ENCODE measurements at regions not wholly inside any gene's neighbourhood (a gene's known extent, or its start where the extent isn't known, plus 50 kb on each side); places are given as distances from the start of the nearest gene placed in this dataset.

DNA sequence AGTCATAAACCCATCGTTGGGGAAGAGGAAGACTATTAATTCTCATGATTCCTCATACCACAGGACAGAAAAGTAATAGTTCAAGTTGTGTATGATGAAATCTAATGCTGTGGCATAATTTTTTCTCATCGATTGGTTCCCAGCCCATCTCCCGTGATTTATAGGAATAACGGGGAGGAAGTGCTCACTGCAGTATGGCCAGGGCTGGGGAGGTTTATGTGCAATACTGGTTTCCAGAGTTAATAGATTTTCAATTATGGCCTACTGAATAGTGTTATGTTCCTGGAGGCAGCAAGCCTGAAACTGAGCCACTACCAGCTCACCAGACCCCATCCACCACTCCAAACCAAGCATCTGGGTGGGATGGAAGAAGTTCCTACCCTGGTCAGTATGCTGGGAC, 147.1 kb upstream of the NCAM1 start:
- DNase-seq (no peak), ATAC-seq (ENCODE audit: low read depth in 2 of 2) (no peak)
- Mint-ChIP-seq H3K27ac (no peak overlapping the region), H3K4me1 (no peaks in the 10 kb centered on the region), H3K36me3 (no peaks in the 10 kb centered on the region), H3K27me3 (peaks cover 0 to 3% (median 0%) of the 10 kb centered on the region in 3 donors), H3K9me3 (peaks cover 2 to 15% (median 8%) of the 10 kb centered on the region in 7 donors), H3K4me3 (no peak overlapping the region)

DNA sequence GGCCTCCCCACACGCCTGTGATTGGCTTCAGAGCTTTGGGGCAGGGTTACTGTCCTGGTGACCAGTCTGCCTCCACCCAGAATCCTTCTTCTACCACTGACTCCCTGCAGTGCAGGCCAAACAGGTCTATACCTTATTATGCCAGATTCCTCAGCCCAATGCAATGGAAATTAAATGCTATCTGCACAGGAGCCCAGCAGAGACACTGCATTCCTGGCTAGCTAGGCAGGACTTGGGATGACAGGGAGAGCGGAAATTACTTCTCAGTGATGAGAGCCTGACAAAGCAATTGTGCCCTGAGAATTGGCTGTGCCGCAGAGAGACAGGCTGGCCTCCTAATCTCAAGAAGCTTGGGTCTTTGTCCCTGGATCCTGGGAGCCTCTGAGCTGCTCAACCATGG, 143.8 kb upstream of the NCAM1 start:
- DNase-seq (no peak), ATAC-seq (ENCODE audit: low read depth in 2 of 2) (no peak)
- H3K27ac Mint-ChIP-seq: no peak overlapping the region
- peaks cover 0 to 3% (median 0%) of the 10 kb centered on the region in 3 donors for H3K27me3 Mint-ChIP-seq
- no peaks in the 10 kb centered on the region for H3K4me1 Mint-ChIP-seq
- no peak overlapping the region for H3K4me3 Mint-ChIP-seq
- H3K9me3 Mint-ChIP-seq: peaks cover 2 to 14% (median 2%) of the 10 kb centered on the region in 7 donors
- H3K36me3 Mint-ChIP-seq: no peaks in the 10 kb centered on the region

DNA sequence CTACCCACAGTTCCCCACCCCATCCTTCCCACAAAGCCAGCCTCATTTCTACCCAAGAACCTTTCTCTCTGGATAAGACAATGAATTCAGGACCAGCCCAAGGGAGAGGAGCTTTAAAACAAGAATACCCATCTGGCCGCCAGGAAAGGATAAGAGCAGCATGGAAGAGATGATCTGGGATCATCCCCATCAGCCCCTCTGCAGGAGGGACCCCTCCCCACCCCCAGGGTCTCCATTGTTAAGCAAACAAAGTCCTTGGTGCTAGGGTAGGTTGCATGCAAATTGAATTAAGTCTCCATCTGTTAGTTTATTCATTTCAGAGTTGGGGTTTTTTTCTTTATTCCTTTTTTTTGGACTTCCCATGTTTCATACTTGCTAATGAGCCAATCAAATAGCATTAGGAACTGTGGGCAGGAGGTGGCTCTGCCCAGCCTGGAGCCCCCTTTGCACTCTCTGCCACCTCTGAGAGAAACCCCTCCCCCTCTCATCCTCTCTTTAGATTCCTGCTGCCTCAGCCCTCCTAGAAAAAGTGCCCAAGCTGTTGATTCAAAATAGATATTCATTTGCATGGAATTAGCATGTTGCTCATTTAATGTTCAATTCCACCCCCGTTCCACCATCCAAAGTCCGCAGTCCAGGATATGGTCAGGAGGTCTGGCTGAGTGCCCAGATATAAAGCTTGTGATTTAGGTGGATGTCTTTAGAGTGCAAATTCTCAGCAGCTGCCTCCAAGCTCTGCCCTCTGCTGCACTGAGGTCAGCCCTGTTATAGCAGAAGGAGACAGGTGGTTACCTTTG, 138.5 kb upstream of the NCAM1 start:
- Mint-ChIP-seq H3K4me1 (no peaks in the 10 kb centered on the region), H3K9me3 (peaks cover 0 to 6% (median 2%) of the 10 kb centered on the region in 7 donors), H3K27me3 (peaks cover 0 to 3% (median 0%) of the 10 kb centered on the region in 3 donors), H3K4me3 (no peak overlapping the region), H3K27ac (no peak overlapping the region), H3K36me3 (no peaks in the 10 kb centered on the region)
- no peak for DNase-seq
- ATAC-seq (ENCODE audit: low read depth in 2 of 2): no peak

DNA sequence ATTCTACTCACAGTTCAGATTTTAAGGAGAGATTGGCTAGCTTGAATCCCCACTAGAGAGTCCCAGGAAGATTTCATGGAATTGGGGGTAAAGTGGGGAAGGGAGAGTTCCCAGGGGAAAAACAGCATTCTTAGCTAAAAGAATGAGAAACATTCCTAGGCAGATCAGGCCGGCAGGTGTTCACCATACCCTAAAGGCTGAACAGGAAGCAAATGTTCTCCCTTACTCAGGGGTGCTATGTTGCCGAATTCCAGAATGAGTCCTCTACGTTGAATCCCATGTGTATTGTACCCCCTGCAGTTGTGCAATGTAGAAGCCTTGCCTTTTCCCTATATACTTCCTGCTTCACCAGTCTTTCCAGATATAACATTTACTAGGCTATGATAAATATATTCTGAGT, 135.2 kb upstream of the NCAM1 start:
- H3K36me3 Mint-ChIP-seq: no peaks in the 10 kb centered on the region
- ATAC-seq (ENCODE audit: low read depth in 2 of 2) (no peak), DNase-seq (no peak)
- H3K9me3 Mint-ChIP-seq: peaks cover 0 to 9% (median 4%) of the 10 kb centered on the region in 7 donors
- peaks cover 0 to 3% (median 0%) of the 10 kb centered on the region in 3 donors for H3K27me3 Mint-ChIP-seq
- no peaks in the 10 kb centered on the region for H3K4me1 Mint-ChIP-seq
- H3K4me3 Mint-ChIP-seq: no peak overlapping the region
- H3K27ac Mint-ChIP-seq: no peak overlapping the region

DNA sequence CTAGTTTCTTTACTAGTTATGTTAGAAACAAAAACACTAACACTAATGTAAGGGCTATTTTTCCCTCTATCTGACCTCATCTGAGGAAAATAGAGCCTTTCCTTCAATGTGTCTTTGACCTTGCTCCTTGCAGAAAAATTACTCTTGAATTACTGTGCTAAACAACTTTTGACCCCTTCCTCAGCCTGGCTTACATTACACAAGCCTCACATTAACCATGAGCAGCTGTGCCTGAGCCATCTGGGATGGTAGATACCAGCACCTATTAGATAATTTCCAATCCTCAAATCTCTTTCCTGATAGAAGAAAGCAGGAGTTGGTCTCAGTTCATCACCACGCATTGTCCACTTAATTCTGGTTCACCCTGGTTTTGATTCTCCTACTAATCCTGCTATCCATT, 134.4 kb upstream of the NCAM1 start:
- ATAC-seq (ENCODE audit: low read depth in 2 of 2) (no peak), DNase-seq (no peak)
- Mint-ChIP-seq H3K4me3 (no peak overlapping the region), H3K36me3 (no peaks in the 10 kb centered on the region), H3K9me3 (peaks cover 0 to 9% (median 4%) of the 10 kb centered on the region in 7 donors), H3K27ac (no peak overlapping the region), H3K4me1 (no peaks in the 10 kb centered on the region), H3K27me3 (peaks cover 0 to 3% (median 0%) of the 10 kb centered on the region in 3 donors)

DNA sequence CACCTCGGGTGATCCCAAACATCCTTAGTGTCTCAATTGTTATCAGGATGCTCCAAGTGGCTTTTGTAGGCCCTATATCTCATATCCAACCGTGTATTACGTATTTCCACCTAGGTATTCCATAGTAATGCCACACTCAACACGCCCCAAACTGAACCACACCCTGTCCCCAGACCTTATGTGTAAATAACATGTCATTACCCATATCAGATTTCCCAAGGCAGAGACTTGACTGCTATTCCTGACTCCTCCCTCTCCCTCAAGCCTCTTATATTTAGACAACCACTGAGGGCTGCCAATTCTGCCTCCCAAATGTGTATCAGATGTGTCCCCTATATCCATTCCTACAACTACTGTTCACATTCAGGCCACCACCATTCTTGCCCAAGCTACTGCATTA, 132.8 kb upstream of the NCAM1 start:
- H3K9me3 Mint-ChIP-seq: peaks cover 0 to 8% (median 4%) of the 10 kb centered on the region in 7 donors
- no peak overlapping the region for H3K27ac Mint-ChIP-seq
- H3K27me3 Mint-ChIP-seq: peaks cover 0 to 3% (median 0%) of the 10 kb centered on the region in 3 donors
- no peak for DNase-seq
- no peak overlapping the region for H3K4me3 Mint-ChIP-seq
- H3K36me3 Mint-ChIP-seq: no peaks in the 10 kb centered on the region
- no peak for ATAC-seq (ENCODE audit: low read depth in 2 of 2)
- H3K4me1 Mint-ChIP-seq: no peaks in the 10 kb centered on the region

DNA sequence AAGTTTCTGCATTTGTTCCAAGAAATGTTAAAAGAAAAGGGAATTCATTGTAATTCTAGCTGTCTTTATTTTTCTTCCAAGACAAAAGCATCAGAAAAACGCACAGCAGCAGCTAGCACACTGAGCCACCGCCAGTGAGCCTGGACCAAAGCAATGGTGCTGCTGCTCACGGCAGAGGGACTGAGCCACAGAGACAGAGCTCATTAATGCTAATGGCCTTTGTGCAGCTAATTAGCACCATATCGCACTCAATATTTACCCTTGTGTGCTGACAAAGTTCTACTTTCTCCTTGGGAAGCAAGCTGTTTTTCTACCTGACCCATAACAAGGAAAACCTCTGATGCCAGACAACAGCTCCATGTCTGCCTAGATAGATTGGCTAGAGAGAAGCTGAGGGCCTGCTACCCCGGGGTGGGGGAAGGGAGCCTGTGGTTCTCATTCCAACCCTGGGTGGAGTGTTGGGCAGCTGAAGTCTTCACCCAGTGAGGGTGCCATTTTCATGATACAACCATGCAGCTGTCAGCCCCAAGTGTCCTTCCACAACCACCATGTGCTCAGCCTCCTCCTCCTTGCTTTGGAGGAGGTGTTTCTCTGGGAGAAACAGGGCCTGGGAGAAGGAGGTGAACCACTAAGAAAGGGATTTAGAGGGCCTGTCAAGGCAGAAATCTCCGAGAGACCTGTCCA, 131.1 kb upstream of the NCAM1 start:
- Mint-ChIP-seq H3K9me3 (peaks cover 0 to 8% (median 5%) of the 10 kb centered on the region in 7 donors), H3K27ac (no peak overlapping the region), H3K4me3 (no peak overlapping the region), H3K4me1 (no peaks in the 10 kb centered on the region), H3K36me3 (no peaks in the 10 kb centered on the region), H3K27me3 (peaks cover 0 to 3% (median 0%) of the 10 kb centered on the region in 3 donors)
- DNase-seq: no peak
- ATAC-seq (ENCODE audit: low read depth in 2 of 2): no peak

DNA sequence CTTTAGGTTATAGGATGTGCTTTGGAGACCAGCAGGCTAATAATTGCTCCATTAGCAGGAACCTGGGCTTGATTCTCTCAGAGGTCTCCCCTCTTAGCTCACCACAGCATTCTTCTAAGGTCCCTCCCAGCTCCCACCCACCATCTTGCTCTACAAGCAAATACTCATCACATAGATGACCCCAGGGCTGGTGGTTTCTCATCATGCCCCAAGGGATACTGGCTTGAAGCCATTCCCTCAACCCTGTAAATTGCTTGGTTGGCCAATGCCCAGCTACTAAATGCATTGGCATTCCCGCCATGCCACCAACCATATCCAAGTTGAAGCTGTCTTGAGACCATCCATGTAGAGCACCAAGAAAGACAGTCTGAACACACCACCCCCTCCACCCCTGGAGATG, 130.2 kb upstream of the NCAM1 start:
- H3K27ac Mint-ChIP-seq: no peak overlapping the region
- DNase-seq (no peak), ATAC-seq (ENCODE audit: low read depth in 2 of 2) (no peak)
- no peaks in the 10 kb centered on the region for H3K4me1 Mint-ChIP-seq
- peaks cover 0 to 8% (median 5%) of the 10 kb centered on the region in 7 donors for H3K9me3 Mint-ChIP-seq
- H3K4me3 Mint-ChIP-seq: no peak overlapping the region
- no peaks in the 10 kb centered on the region for H3K27me3 Mint-ChIP-seq
- no peaks in the 10 kb centered on the region for H3K36me3 Mint-ChIP-seq

DNA sequence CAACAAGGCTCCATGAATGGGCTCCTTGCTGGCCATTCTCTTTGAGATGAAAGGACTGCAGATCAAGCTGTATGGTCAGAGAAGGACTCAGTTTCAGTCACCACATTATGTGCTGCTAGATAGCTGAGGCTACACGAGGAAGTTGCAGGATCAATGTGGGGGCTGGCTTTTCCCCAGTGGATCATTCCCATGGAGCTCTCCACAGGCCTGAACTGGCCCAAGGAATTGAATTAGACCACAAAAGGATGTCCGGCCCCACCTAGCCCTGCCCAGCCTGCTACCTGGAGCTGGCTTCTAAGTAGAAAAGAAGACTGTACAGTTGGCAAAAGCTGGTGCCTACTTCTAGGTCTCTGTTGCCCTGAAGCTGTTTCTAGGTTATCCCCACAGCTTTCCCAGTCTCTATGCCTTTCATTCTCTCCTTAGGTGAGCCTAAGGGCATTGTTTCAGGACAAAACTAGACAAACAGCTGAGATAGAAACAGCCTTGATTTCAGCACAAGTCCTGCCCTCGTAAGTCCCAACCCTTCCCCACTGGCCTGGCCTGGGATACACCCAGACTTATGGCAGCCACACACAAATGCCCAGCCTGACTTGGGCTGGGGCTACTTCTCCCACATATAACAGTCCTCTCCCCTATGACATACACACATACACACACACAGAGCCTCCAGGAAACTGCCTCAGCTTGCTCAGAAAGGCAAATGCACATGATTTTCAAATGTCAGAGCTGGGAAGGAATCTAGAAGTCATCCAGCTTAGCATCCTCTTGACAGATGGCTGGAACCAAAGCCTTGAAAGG, 129.1 kb upstream of the NCAM1 start:
- no peak for ATAC-seq (ENCODE audit: low read depth in 2 of 2)
- H3K4me1 Mint-ChIP-seq: no peaks in the 10 kb centered on the region
- H3K27me3 Mint-ChIP-seq: no peaks in the 10 kb centered on the region
- no peak for DNase-seq
- peak overlapping the region in 1 of 6 donors; percentile 67 for H3K27ac Mint-ChIP-seq
- no peaks in the 10 kb centered on the region for H3K36me3 Mint-ChIP-seq
- peaks cover 0 to 8% (median 5%) of the 10 kb centered on the region in 7 donors for H3K9me3 Mint-ChIP-seq
- no peak overlapping the region for H3K4me3 Mint-ChIP-seq

DNA sequence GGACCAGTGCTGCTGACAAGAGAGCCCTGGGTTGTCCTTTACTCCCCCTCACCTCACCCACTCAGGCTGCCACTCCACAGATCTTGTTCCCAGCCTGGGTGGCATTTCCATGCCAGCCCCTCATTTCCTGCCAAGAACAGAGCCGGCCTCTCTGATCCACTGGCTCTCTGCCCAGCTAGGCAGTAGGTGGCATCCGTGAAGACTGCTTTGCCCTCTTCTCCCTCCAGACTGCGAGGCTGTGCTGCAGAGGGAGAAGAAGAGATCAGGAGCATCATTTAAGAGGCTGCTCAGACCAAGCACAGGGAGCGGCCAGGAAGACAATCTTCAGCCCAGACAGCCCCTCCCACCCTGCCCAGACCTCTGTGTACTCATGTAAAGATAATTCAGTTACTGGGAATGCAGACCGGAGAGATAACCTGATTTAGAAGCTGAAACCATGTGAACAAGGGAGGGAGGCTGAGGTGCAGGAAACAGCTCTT, 126.9 kb upstream of the NCAM1 start:
- no peaks in the 10 kb centered on the region for H3K4me1 Mint-ChIP-seq
- H3K36me3 Mint-ChIP-seq: no peaks in the 10 kb centered on the region
- no peak overlapping the region for H3K27ac Mint-ChIP-seq
- no peaks in the 10 kb centered on the region for H3K27me3 Mint-ChIP-seq
- H3K9me3 Mint-ChIP-seq: peaks cover 0 to 6% (median 0%) of the 10 kb centered on the region in 7 donors
- no peak overlapping the region for H3K4me3 Mint-ChIP-seq
- ATAC-seq (ENCODE audit: low read depth in 2 of 2) (no peak), DNase-seq (no peak)

DNA sequence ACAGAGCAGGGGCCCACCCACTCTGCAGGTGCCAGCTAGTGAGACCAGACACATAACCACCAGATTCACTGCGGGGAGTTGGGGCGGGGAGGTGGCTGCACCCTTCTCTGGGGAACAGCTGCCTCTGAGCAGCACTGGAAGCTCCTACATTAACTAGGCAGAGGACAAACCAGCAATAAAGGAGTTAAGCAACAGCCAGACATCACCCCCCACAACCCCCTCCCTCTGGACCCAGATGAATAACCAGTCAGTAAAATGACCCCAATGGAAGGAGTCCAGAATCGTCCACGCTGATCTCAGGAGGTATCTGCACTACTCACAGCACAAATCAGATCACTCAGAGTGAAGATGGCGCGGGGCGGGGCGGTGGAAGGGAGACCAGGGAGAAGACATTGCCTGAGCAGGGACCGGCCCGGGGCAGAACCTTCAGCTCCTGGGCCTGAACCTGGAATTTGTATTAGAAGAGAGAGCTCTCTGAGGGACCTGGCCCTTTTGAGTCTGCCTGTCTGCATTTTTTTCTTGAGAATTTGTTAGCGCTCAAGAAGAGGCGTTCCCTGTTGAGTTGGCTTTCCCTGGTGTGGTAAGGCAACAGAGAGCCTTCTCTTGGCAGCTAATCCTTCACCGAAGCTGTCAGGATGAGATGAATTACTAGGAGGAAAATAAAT, 125.5 kb upstream of the NCAM1 start:
- no peak for ATAC-seq (ENCODE audit: low read depth in 2 of 2)

DNA sequence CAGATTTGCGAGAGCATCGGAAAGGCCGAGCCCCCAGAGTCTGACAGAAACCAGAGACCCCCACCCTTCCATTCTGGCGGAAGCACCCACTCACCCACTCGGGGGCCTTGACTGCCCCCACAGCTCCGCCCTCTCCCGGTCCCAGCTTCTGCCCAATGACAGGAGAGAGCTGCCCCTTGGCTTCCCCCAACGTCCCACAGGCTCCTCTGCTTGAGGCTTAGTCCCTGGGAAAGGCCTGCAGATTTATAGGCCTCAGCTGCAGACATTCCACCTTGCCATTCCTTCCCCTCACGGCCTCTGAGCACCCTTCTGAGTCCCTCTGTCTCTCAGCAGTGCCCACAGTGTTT, 125.0 kb upstream of the NCAM1 start:
- peaks cover 0 to 8% (median 3%) of the 10 kb centered on the region in 7 donors for H3K9me3 Mint-ChIP-seq
- DNase-seq (no peak), ATAC-seq (ENCODE audit: low read depth in 2 of 2) (no peak)
- H3K4me3 Mint-ChIP-seq: no peak overlapping the region
- H3K27ac Mint-ChIP-seq: no peak overlapping the region
- H3K27me3 Mint-ChIP-seq: peaks cover 0 to 5% (median 4%) of the 10 kb centered on the region in 3 donors
- H3K4me1 Mint-ChIP-seq: no peaks in the 10 kb centered on the region
- no peaks in the 10 kb centered on the region for H3K36me3 Mint-ChIP-seq

More for the DNA sequence above, 125.5 kb upstream of the NCAM1 start:
- Mint-ChIP-seq H3K27me3 (peaks cover 0 to 4% (median 2%) of the 10 kb centered on the region in 3 donors), H3K27ac (no peak overlapping the region), H3K4me3 (no peak overlapping the region), H3K36me3 (no peaks in the 10 kb centered on the region), H3K9me3 (peaks cover 0 to 6% (median under 1%) of the 10 kb centered on the region in 7 donors), H3K4me1 (no peaks in the 10 kb centered on the region)
- DNase-seq: no peak

All from naive B cell (primary cell).